ENCODE measurements at regions not wholly inside any gene's neighbourhood (a gene's known extent, or its start where the extent isn't known, plus 50 kb on each side); places are given as distances from the start of the nearest gene placed in this dataset.

DNA sequence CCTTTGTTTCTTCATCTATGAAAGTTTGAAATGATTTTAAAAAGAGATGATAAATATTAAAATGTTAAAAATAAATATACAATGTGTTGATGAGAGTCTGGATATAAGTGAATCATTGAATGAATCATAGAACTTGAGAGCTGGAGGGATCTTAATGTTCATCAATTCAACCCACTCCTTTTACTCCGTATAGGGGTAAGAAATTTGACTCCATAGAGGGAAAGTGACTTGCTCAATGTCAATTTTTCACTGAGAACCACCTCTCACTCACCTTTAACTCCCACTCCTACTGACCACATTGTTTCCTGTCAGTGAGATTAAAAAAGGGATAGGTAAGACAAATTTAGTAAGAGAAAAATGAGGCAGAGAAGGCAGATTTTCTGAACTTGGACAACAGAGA lies 557.2 kb upstream of the GRIA3 start:
- no peaks in the 10 kb centered on the region for H3K79me2 ChIP-seq (ENCODE audit: control insufficient read depth, insufficient read depth, low read length)
- no peaks in the 10 kb centered on the region for H3K9me3 ChIP-seq (replicated peaks; ENCODE audit: control insufficient read depth, insufficient read depth, low read depth, low read length)
- ATAC-seq (no peak), DNase-seq (ENCODE audit: extremely low read depth in 1 of 4, low spot score in 3 of 4) (no peak), FAIRE-seq (no peak)
- no peaks in the 10 kb centered on the region for H3K4me1 ChIP-seq (replicated peaks in 1 of 2; ENCODE audit: control insufficient read depth in 2 of 2, insufficient read depth in 2 of 2, low read length in 2 of 2)
- no peak overlapping the region for H3K27ac ChIP-seq (ENCODE audit: extremely low read depth, low read depth, low read length)
- in situ Hi-C loops (cut with MboI), result no loop called here
- H2AFZ ChIP-seq (ENCODE audit: low read depth, low read length), result no peak overlapping the region
- no peak overlapping the region for H3K9ac ChIP-seq (ENCODE audit: insufficient read depth in 1 of 2, low read depth in 2 of 2, low read length in 2 of 2)
- H3K4me2 ChIP-seq (ENCODE audit: insufficient read depth, low read length), result no peak overlapping the region
- no peaks in the 10 kb centered on the region for H3K9me1 ChIP-seq (ENCODE audit: control insufficient read depth, insufficient read depth, low read length)
- no peak overlapping the region for H3K4me3 ChIP-seq
- CTCF ChIA-PET (ENCODE audit: low intra/inter-chr PET ratio), result no interaction called here
- H3K27me3 ChIP-seq (ENCODE audit: control insufficient read depth in 2 of 2, insufficient read depth in 2 of 2, low read length in 2 of 2), result no peaks in the 10 kb centered on the region
- POLR2A ChIA-PET, result no interaction called here
- intact Hi-C loops (cut with micrococcal nuclease), result no loop called here
- 0% methylated on average over 1 of the region's 1 CpG for WGBS (ENCODE audit: insufficient coverage, low coverage, missing lambda C conversion rate)
- BruUV-seq (replicated peaks), result no TSS peak
- no peaks in the 10 kb centered on the region for H4K20me1 ChIP-seq (replicated peaks; ENCODE audit: control insufficient read depth, insufficient read depth, low read length)
- no peaks in the 10 kb centered on the region for H3K36me3 ChIP-seq (ENCODE audit: control insufficient read depth, insufficient read depth, low read length)
- no peak for TF ChIP-seq MCM2 (IDR thresholded peaks at IDR 0.05; ENCODE audit: low read depth)
- TF ChIP-seq, protein P1, sequence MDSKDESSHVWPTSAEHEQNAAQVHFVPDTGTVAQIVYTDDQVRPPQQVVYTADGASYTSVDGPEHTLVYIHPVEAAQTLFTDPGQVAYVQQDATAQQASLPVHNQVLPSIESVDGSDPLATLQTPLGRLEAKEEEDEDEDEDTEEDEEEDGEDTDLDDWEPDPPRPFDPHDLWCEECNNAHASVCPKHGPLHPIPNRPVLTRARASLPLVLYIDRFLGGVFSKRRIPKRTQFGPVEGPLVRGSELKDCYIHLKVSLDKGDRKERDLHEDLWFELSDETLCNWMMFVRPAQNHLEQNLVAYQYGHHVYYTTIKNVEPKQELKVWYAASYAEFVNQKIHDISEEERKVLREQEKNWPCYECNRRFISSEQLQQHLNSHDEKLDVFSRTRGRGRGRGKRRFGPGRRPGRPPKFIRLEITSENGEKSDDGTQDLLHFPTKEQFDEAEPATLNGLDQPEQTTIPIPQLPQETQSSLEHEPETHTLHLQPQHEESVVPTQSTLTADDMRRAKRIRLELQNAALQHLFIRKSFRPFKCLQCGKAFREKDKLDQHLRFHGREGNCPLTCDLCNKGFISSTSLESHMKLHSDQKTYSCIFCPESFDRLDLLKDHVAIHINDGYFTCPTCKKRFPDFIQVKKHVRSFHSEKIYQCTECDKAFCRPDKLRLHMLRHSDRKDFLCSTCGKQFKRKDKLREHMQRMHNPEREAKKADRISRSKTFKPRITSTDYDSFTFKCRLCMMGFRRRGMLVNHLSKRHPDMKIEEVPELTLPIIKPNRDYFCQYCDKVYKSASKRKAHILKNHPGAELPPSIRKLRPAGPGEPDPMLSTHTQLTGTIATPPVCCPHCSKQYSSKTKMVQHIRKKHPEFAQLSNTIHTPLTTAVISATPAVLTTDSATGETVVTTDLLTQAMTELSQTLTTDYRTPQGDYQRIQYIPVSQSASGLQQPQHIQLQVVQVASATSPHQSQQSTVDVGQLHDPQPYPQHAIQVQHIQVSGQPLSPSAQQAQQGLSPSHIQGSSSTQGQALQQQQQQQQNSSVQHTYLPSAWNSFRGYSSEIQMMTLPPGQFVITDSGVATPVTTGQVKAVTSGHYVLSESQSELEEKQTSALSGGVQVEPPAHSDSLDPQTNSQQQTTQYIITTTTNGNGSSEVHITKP (IDR thresholded peaks at IDR 0.05; ENCODE audit: partially characterized antibody), result no peak
- no peak for TF ChIP-seq C11orf30 (IDR thresholded peaks at IDR 0.05; ENCODE audit: low read depth)
- no peak for TF ChIP-seq HDAC8 (tag; IDR thresholded peaks at IDR 0.05)
- TF ChIP-seq PHB2 (IDR thresholded peaks at IDR 0.05; ENCODE audit: low read depth), result no peak
- no peak for TF ChIP-seq NRF1 (conservative IDR thresholded peaks at IDR 0.05 in 1 of 2, IDR thresholded peaks at IDR 0.05 in 1 of 2)
- TF ChIP-seq CBX3 (IDR thresholded peaks at IDR 0.05; ENCODE audit: borderline replicate concordance in 1 of 2, low read length in 2 of 2), result no peak
- TF ChIP-seq NBN (IDR thresholded peaks at IDR 0.05; ENCODE audit: low read depth), result no peak
- TF ChIP-seq, protein P2, sequence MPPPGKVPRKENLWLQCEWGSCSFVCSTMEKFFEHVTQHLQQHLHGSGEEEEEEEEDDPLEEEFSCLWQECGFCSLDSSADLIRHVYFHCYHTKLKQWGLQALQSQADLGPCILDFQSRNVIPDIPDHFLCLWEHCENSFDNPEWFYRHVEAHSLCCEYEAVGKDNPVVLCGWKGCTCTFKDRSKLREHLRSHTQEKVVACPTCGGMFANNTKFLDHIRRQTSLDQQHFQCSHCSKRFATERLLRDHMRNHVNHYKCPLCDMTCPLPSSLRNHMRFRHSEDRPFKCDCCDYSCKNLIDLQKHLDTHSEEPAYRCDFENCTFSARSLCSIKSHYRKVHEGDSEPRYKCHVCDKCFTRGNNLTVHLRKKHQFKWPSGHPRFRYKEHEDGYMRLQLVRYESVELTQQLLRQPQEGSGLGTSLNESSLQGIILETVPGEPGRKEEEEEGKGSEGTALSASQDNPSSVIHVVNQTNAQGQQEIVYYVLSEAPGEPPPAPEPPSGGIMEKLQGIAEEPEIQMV (tag; conservative IDR thresholded peaks at IDR 0.05; ENCODE audit: low read depth), result no peak
- TF ChIP-seq, protein P3, sequence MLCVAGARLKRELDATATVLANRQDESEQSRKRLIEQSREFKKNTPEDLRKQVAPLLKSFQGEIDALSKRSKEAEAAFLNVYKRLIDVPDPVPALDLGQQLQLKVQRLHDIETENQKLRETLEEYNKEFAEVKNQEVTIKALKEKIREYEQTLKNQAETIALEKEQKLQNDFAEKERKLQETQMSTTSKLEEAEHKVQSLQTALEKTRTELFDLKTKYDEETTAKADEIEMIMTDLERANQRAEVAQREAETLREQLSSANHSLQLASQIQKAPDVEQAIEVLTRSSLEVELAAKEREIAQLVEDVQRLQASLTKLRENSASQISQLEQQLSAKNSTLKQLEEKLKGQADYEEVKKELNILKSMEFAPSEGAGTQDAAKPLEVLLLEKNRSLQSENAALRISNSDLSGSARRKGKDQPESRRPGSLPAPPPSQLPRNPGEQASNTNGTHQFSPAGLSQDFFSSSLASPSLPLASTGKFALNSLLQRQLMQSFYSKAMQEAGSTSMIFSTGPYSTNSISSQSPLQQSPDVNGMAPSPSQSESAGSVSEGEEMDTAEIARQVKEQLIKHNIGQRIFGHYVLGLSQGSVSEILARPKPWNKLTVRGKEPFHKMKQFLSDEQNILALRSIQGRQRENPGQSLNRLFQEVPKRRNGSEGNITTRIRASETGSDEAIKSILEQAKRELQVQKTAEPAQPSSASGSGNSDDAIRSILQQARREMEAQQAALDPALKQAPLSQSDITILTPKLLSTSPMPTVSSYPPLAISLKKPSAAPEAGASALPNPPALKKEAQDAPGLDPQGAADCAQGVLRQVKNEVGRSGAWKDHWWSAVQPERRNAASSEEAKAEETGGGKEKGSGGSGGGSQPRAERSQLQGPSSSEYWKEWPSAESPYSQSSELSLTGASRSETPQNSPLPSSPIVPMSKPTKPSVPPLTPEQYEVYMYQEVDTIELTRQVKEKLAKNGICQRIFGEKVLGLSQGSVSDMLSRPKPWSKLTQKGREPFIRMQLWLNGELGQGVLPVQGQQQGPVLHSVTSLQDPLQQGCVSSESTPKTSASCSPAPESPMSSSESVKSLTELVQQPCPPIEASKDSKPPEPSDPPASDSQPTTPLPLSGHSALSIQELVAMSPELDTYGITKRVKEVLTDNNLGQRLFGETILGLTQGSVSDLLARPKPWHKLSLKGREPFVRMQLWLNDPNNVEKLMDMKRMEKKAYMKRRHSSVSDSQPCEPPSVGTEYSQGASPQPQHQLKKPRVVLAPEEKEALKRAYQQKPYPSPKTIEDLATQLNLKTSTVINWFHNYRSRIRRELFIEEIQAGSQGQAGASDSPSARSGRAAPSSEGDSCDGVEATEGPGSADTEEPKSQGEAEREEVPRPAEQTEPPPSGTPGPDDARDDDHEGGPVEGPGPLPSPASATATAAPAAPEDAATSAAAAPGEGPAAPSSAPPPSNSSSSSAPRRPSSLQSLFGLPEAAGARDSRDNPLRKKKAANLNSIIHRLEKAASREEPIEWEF (CRISPR knock-in tag; IDR thresholded peaks at IDR 0.05), result no peak
- TF ChIP-seq ZSCAN29 (IDR thresholded peaks at IDR 0.05), result no peak
- TF ChIP-seq HMG20A (CRISPR knock-in tag; conservative IDR thresholded peaks at IDR 0.05), result no peak

All from K562 (cell line).